Spleen (tissue), 7 donors: ENCODE measurements at regions not wholly inside any gene's neighbourhood (a gene's known extent, or its start where the extent isn't known, plus 50 kb on each side); places are given as distances from the start of the nearest gene placed in this dataset.

Experiments
- CTCF ChIP-seq, 11 experiments: fragments of 200-600 bp in 7 of 11; fragments of 450-650 bp in 4 of 11; sonication (generic) in 4 of 11; IDR thresholded peaks in 8 of 11; conservative IDR thresholded peaks in 3 of 11; 1 replicate in 7 of 11; 2 replicates in 4 of 11; pipeline versions ENCODE4 v1.4.0 to v1.8.0; 2016 to 2021; ENCODE audit warnings: antibody characterized with exemption in 11 of 11, inconsistent platforms in 4 of 11, mild to moderate bottlenecking in 1 of 11
- POLR2A ChIP-seq, 3 donors: fragments of 450-650 bp; IDR thresholded peaks; one replicate each; pipeline ENCODE4 v1.5.1; 2017; ENCODE audit warnings: antibody characterized with exemption in 3 of 3, mild to moderate bottlenecking in 1 of 3
- POLR2AphosphoS5 ChIP-seq, 3 donors: sonication (generic); formaldehyde crosslinking; IDR thresholded peaks; one replicate each; pipeline ENCODE4 v1.5.1; 2017; ENCODE audit warnings: antibody characterized with exemption in 3 of 3
- donor health status: DM: no; HTN: no; CAD: no; lungs with moderate emphysema.
- donor health status: DM: no; HTN: no; CAD: no.
- donor health status: DM: no; HTN: no; CAD: no.

GRCh38 chr6:51489133-51489532 is 598.3 kb downstream of the PKHD1 start:
- TF ChIP-seq POLR2A (IDR thresholded peaks at IDR 0.05): no peak
- TF ChIP-seq CTCF (IDR thresholded peaks at IDR 0.05 in 8 of 11, conservative IDR thresholded peaks at IDR 0.05 in 3 of 11): no peak
- TF ChIP-seq POLR2AphosphoS5 (IDR thresholded peaks at IDR 0.05): no peak
